ENCODE measurements at regions not wholly inside any gene's neighbourhood (a gene's known extent, or its start where the extent isn't known, plus 50 kb on each side); places are given as distances from the start of the nearest gene placed in this dataset.

DNA sequence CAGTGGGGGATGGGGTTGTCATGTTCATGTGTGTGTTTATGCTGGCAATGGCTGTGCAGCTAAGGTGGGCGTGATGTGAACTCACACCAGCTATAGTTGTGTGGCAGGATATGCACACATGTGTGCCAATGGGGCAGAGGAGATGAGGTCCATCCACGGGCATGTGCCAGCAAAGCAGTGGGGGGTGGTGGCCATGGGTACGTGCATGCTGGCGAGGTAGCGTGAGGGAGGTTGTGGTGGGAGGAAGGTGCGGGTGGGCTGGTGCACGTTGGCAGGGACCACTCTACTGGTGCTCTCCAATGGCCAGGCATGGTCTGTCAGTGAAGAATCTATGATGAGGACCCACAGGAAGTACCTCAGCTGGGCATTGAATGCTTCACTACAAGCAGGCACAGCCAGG, 567.5 kb upstream of the SORCS1 start (continued):
- TF ChIP-seq, protein P1, sequence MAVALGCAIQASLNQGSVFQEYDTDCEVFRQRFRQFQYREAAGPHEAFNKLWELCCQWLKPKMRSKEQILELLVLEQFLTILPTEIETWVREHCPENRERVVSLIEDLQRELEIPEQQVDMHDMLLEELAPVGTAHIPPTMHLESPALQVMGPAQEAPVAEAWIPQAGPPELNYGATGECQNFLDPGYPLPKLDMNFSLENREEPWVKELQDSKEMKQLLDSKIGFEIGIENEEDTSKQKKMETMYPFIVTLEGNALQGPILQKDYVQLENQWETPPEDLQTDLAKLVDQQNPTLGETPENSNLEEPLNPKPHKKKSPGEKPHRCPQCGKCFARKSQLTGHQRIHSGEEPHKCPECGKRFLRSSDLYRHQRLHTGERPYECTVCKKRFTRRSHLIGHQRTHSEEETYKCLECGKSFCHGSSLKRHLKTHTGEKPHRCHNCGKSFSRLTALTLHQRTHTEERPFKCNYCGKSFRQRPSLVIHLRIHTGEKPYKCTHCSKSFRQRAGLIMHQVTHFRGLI (tag by site-specific recombination; IDR thresholded peaks at IDR 0.05), result no peak
- TF ChIP-seq ZNF366 (tag by site-specific recombination; conservative IDR thresholded peaks at IDR 0.05) (no peak), ZNF785 (tag by site-specific recombination; IDR thresholded peaks at IDR 0.05) (no peak), ZFP3 (tag by site-specific recombination; IDR thresholded peaks at IDR 0.05; ENCODE audit: low read depth) (no peak), ZFP37 (tag by site-specific recombination; IDR thresholded peaks at IDR 0.05) (no peak), ZFHX2 (tag by site-specific recombination; conservative IDR thresholded peaks at IDR 0.05) (no peak)
- TF ChIP-seq, protein P2, sequence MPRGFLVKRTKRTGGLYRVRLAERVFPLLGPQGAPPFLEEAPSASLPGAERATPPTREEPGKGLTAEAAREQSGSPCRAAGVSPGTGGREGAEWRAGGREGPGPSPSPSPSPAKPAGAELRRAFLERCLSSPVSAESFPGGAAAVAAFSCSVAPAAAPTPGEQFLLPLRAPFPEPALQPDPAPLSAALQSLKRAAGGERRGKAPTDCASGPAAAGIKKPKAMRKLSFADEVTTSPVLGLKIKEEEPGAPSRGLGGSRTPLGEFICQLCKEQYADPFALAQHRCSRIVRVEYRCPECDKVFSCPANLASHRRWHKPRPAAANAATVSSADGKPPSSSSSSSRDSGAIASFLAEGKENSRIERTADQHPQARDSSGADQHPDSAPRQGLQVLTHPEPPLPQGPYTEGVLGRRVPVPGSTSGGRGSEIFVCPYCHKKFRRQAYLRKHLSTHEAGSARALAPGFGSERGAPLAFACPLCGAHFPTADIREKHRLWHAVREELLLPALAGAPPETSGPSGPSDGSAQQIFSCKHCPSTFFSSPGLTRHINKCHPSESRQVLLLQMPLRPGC (tag by site-specific recombination; IDR thresholded peaks at IDR 0.05), result no peak

DNA sequence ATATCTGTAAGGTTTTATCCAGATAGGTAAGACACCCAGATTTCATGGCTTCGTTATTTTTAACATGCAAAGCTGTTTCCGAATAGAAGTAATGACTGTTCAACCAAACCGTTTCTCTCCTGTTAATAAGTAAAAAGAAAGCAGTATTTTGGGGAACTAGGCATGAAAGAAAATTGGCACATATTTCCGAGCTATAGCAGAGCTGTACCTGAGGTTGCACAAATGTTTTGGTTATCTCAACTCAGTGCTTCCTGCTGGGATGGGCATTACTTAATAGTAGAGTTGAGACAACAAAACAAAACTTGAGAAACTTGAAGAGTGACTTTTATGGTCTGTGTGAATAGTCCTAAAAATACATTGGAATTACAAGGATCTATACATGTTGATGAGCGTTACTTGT, 564.3 kb upstream of the SORCS1 start:
- Histone ChIP-seq H3K36me3 (ENCODE audit: control insufficient read depth in 2 of 2, insufficient read depth in 1 of 2, low read length in 2 of 2) (no peaks in the 10 kb centered on the region), H3K27ac (ENCODE audit: extremely low read depth, low read depth, low read length) (no peak overlapping the region), H3K4me3 (ENCODE audit: low read depth, low read length) (no peak overlapping the region), H3K4me1 (ENCODE audit: control insufficient read depth, insufficient read depth, low read length) (no peaks in the 10 kb centered on the region), H3K9me3 (ENCODE audit: control insufficient read depth, insufficient read depth, low read depth, low read length) (no peaks in the 10 kb centered on the region)
- POLR2A ChIA-PET, result no interaction called here
- TF ChIP-seq, protein P3, sequence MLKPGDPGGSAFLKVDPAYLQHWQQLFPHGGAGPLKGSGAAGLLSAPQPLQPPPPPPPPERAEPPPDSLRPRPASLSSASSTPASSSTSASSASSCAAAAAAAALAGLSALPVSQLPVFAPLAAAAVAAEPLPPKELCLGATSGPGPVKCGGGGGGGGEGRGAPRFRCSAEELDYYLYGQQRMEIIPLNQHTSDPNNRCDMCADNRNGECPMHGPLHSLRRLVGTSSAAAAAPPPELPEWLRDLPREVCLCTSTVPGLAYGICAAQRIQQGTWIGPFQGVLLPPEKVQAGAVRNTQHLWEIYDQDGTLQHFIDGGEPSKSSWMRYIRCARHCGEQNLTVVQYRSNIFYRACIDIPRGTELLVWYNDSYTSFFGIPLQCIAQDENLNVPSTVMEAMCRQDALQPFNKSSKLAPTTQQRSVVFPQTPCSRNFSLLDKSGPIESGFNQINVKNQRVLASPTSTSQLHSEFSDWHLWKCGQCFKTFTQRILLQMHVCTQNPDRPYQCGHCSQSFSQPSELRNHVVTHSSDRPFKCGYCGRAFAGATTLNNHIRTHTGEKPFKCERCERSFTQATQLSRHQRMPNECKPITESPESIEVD (tag by site-specific recombination; IDR thresholded peaks at IDR 0.05), result no peak
- no peak for TF ChIP-seq FEZF1 (tag by site-specific recombination; IDR thresholded peaks at IDR 0.05)
- no peak for TF ChIP-seq ZNF37A (tag by site-specific recombination; IDR thresholded peaks at IDR 0.05)
- TF ChIP-seq, protein P4, sequence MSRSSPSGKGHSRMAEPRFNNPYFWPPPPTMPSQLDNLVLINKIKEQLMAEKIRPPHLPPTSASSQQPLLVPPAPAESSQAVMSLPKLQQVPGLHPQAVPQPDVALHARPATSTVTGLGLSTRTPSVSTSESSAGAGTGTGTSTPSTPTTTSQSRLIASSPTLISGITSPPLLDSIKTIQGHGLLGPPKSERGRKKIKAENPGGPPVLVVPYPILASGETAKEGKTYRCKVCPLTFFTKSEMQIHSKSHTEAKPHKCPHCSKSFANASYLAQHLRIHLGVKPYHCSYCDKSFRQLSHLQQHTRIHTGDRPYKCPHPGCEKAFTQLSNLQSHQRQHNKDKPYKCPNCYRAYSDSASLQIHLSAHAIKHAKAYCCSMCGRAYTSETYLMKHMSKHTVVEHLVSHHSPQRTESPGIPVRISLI (tag by site-specific recombination; IDR thresholded peaks at IDR 0.05), result no peak
- CTCF ChIA-PET, result no interaction called here

DNA sequence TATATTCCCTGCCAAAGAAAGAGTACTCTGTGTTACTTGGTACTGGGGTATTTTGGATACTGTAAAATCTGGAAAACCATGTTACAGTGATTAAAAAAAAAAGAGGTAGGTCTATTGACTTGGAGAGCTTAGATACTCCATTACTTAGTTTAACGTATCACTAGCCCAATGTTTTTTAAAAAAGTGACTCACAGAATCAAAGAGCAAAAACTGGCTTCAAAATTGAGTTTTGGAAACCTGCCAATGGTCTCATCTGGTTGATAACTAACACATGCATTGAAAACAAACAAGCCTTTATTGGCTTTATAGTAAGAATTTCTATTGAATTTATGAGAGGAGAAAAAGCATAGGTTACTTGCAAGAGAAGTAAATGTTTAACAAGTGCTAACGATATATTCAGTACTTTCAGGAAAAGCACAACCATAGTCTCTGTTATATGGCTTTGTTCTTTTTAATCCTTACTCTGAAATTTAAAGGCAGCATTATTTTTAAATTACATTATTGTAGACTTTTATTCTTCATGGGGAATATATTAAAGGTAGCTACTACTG, 563.3 kb upstream of the SORCS1 start:
- Histone ChIP-seq H3K9me3 (ENCODE audit: control insufficient read depth, insufficient read depth, low read depth, low read length) (no peaks in the 10 kb centered on the region), H3K4me3 (ENCODE audit: low read depth, low read length) (no peak overlapping the region), H3K36me3 (ENCODE audit: control insufficient read depth in 2 of 2, insufficient read depth in 1 of 2, low read length in 2 of 2) (no peaks in the 10 kb centered on the region), H3K4me1 (ENCODE audit: control insufficient read depth, insufficient read depth, low read length) (no peaks in the 10 kb centered on the region), H3K27ac (ENCODE audit: extremely low read depth, low read depth, low read length) (no peak overlapping the region)
- ChIA-PET CTCF (no interaction called here), POLR2A (no interaction called here)
- TF ChIP-seq ZNF473 (tag by site-specific recombination; IDR thresholded peaks at IDR 0.05) (no peak), ZNF658 (tag by site-specific recombination; IDR thresholded peaks at IDR 0.05) (no peak), KLF1 (tag by site-specific recombination; IDR thresholded peaks at IDR 0.05) (no peak), ZNF140 (tag by site-specific recombination; IDR thresholded peaks at IDR 0.05) (no peak), YY2 (tag by site-specific recombination; IDR thresholded peaks at IDR 0.05) (no peak), ZNF24 (tag by site-specific recombination; IDR thresholded peaks at IDR 0.05) (no peak), ZNF624 (tag by site-specific recombination; IDR thresholded peaks at IDR 0.05) (no peak), MYNN (tag by site-specific recombination; IDR thresholded peaks at IDR 0.05; ENCODE audit: borderline replicate concordance) (no peak), ZNF112 (tag by site-specific recombination; IDR thresholded peaks at IDR 0.05) (no peak), ZNF19 (tag by site-specific recombination; IDR thresholded peaks at IDR 0.05; ENCODE audit: low read depth) (no peak), KLF7 (tag by site-specific recombination; IDR thresholded peaks at IDR 0.05; ENCODE audit: borderline replicate concordance) (no peak)
- TF ChIP-seq, protein P5, sequence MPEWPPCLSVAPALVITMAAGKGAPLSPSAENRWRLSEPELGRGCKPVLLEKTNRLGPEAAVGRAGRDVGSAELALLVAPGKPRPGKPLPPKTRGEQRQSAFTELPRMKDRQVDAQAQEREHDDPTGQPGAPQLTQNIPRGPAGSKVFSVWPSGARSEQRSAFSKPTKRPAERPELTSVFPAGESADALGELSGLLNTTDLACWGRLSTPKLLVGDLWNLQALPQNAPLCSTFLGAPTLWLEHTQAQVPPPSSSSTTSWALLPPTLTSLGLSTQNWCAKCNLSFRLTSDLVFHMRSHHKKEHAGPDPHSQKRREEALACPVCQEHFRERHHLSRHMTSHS (tag by site-specific recombination; IDR thresholded peaks at IDR 0.05), result no peak
- TF ChIP-seq, protein P6, sequence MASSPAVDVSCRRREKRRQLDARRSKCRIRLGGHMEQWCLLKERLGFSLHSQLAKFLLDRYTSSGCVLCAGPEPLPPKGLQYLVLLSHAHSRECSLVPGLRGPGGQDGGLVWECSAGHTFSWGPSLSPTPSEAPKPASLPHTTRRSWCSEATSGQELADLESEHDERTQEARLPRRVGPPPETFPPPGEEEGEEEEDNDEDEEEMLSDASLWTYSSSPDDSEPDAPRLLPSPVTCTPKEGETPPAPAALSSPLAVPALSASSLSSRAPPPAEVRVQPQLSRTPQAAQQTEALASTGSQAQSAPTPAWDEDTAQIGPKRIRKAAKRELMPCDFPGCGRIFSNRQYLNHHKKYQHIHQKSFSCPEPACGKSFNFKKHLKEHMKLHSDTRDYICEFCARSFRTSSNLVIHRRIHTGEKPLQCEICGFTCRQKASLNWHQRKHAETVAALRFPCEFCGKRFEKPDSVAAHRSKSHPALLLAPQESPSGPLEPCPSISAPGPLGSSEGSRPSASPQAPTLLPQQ (tag by site-specific recombination; IDR thresholded peaks at IDR 0.05), result no peak
- TF ChIP-seq, protein P7, sequence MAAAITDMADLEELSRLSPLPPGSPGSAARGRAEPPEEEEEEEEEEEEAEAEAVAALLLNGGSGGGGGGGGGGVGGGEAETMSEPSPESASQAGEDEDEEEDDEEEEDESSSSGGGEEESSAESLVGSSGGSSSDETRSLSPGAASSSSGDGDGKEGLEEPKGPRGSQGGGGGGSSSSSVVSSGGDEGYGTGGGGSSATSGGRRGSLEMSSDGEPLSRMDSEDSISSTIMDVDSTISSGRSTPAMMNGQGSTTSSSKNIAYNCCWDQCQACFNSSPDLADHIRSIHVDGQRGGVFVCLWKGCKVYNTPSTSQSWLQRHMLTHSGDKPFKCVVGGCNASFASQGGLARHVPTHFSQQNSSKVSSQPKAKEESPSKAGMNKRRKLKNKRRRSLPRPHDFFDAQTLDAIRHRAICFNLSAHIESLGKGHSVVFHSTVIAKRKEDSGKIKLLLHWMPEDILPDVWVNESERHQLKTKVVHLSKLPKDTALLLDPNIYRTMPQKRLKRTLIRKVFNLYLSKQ (tag by site-specific recombination; IDR thresholded peaks at IDR 0.05; ENCODE audit: borderline replicate concordance), result no peak
